ENCODE measurements at regions not wholly inside any gene's neighbourhood (a gene's known extent, or its start where the extent isn't known, plus 50 kb on each side); places are given as distances from the start of the nearest gene placed in this dataset.

DNA sequence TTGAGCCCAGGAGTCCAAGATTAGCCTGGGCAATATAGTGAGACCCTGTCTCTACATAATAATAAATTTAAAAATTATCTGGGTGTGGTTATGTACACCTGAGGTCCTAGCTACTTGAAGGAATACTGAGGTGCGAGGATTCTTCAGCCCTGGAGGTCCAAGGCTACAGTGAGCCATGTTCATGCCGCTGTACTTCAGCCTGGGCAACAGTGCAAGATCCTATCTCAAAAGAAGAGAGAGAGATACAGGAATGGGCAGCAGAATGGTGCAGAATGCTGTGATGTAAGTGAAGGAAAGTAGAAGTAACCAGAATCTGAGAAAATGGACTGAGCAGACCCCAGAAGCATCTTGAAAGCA, 62.7 kb upstream of the EXOC4 start:
- no CpG with 5 or more reads among the region's 2 CpGs for WGBS (ENCODE audit: insufficient coverage, low lambda C conversion rate)
- Histone ChIP-seq H3K4me1 (ENCODE audit: control insufficient read depth, insufficient read depth, low read length) (no peaks in the 10 kb centered on the region), H3K4me3 (ENCODE audit: low read length) (no peak overlapping the region), H3K9me3 (ENCODE audit: control insufficient read depth, low read depth, low read length) (peaks cover 6% of the 10 kb centered on the region), H3K36me3 (ENCODE audit: control insufficient read depth, insufficient read depth, low read length) (no peaks in the 10 kb centered on the region), H3K27ac (ENCODE audit: low read length) (no peak overlapping the region), H3K27me3 (ENCODE audit: control insufficient read depth, insufficient read depth, low read length) (no peaks in the 10 kb centered on the region)
- DNase-seq = no peak

DNA sequence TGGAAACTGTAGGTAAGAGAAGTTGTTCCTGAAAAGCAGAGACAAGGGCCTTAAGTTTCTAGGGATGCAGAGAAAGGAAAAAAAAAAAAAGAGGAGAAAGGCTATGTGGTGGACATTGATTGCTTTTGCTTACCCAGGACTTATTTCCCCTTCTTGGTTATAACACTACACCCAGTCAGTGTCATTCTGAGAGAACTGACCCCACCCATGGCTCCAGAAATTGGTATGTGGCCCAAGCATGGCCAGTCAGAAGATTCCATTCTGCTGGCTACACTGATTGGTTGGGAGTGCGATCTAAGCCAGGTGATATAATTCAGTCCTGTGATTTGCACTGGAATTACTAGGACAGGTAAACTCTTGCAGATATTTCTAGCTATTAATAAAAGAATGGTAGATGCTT, 62.2 kb upstream of the EXOC4 start:
- H3K4me3 ChIP-seq (ENCODE audit: low read length) = no peak overlapping the region
- no peaks in the 10 kb centered on the region for H3K4me1 ChIP-seq (ENCODE audit: control insufficient read depth, insufficient read depth, low read length)
- H3K36me3 ChIP-seq (ENCODE audit: control insufficient read depth, insufficient read depth, low read length) = no peaks in the 10 kb centered on the region
- no peaks in the 10 kb centered on the region for H3K27me3 ChIP-seq (ENCODE audit: control insufficient read depth, insufficient read depth, low read length)
- no CpG with 5 or more reads among the region's 1 CpG for WGBS (ENCODE audit: insufficient coverage, low lambda C conversion rate)
- H3K27ac ChIP-seq (ENCODE audit: low read length) = no peak overlapping the region
- H3K9me3 ChIP-seq (ENCODE audit: control insufficient read depth, low read depth, low read length) = peaks cover 6% of the 10 kb centered on the region
- DNase-seq = no peak

DNA sequence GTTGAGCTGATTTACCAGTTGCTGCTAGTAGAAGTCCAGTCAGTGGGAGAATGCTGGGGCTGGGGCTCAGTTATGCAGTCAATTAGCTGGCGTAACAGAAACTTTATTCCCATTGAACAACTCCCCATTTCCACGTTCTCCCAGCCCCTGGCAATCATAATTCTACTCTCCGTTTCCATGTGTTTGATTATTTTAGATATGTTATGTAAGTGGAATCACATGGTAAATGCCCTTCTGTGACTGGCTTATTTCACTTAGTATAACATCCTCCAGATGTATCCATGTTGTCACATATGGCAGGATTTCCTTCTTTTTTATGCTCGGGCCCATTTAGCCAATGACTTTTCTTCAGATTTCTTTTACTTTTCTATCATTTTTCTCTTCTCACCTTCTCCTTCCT, 61.1 kb upstream of the EXOC4 start:
- Histone ChIP-seq H3K27me3 (ENCODE audit: control insufficient read depth, insufficient read depth, low read length) (peaks cover under 1% of the 10 kb centered on the region), H3K4me1 (ENCODE audit: control insufficient read depth, insufficient read depth, low read length) (no peaks in the 10 kb centered on the region), H3K36me3 (ENCODE audit: control insufficient read depth, insufficient read depth, low read length) (no peaks in the 10 kb centered on the region), H3K4me3 (ENCODE audit: low read length) (no peak overlapping the region), H3K9me3 (ENCODE audit: control insufficient read depth, low read depth, low read length) (peaks cover 6% of the 10 kb centered on the region), H3K27ac (ENCODE audit: low read length) (no peak overlapping the region)
- 83% methylated on average over 1 of the region's 4 CpGs for WGBS (ENCODE audit: insufficient coverage, low lambda C conversion rate)
- no peak for DNase-seq

DNA sequence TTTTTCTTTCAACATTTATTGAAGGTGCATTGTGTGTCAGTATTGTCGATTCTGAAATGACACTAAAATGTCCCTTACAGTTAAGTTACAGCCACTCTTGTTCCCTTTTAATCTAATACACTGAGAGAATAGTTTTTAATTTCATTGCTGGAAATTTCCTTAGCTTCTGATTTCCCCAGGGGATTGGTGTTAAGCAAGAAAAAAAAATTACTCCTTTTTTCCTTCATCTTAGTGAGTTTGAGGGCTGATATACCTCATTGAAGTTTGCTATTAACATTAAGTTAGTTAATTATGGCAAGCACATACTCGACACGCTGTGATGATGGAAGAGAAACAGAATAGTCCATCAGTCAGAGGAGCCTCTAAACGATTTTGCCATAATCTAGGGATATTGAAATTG, 57.0 kb upstream of the EXOC4 start:
- H3K36me3 ChIP-seq (ENCODE audit: control insufficient read depth, insufficient read depth, low read length) = no peaks in the 10 kb centered on the region
- DNase-seq = no peak
- whole genome bisulfite sequencing (ENCODE audit: insufficient coverage, low lambda C conversion rate) = 87% methylated on average over 3 of the region's 4 CpGs
- H3K27ac ChIP-seq (ENCODE audit: low read length) = no peak overlapping the region
- H3K4me1 ChIP-seq (ENCODE audit: control insufficient read depth, insufficient read depth, low read length) = no peaks in the 10 kb centered on the region
- peaks cover 15% of the 10 kb centered on the region for H3K27me3 ChIP-seq (ENCODE audit: control insufficient read depth, insufficient read depth, low read length)
- peaks cover 6% of the 10 kb centered on the region for H3K9me3 ChIP-seq (ENCODE audit: control insufficient read depth, low read depth, low read length)
- H3K4me3 ChIP-seq (ENCODE audit: low read length) = no peak overlapping the region

DNA sequence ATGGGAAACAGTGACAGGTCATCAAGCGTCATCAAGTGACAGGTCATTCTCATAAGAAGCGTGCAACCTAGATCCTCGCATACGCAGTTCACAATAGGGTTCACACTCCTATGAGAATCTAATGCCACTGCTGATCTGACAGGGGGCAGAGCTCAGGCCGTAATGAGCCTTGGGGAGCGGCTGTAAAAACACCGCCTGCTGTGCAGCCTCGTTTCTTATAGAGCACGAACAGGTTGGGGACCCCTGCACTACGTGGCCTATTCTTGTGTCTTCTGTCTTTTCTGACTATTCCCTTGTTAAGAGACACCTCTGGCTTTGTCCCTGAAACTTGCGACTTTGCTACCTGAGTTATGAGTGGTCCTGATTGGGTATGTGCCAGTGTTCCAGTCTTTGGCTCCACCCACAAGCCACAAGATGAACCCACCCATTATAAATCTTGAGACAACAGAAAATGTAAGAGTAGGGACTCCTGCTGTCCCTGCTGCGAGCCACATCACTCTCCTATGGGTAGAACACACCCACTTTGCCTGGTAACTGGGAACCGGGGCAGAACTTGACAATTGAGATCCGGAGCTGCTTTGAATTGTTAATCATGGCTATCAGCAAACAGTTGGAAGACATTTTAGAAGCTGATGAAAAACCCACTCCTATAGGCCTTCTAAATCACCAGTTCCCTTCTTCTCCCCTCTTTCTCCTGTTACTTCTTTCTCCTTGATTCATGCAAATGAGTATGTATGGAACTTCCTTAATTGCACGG, 55.8 kb upstream of the EXOC4 start:
- H3K9me3 ChIP-seq (ENCODE audit: control insufficient read depth, low read depth, low read length) = peaks cover 6% of the 10 kb centered on the region
- no peaks in the 10 kb centered on the region for H3K4me1 ChIP-seq (ENCODE audit: control insufficient read depth, insufficient read depth, low read length)
- H3K36me3 ChIP-seq (ENCODE audit: control insufficient read depth, insufficient read depth, low read length) = no peaks in the 10 kb centered on the region
- peak in 1 of 2 donors; percentile 8 for DNase-seq
- no peak overlapping the region for H3K27ac ChIP-seq (ENCODE audit: low read length)
- peaks cover 15% of the 10 kb centered on the region for H3K27me3 ChIP-seq (ENCODE audit: control insufficient read depth, insufficient read depth, low read length)
- no peak overlapping the region for H3K4me3 ChIP-seq (ENCODE audit: low read length)
- WGBS (ENCODE audit: insufficient coverage, low lambda C conversion rate) = no CpG with 5 or more reads among the region's 15 CpGs

DNA sequence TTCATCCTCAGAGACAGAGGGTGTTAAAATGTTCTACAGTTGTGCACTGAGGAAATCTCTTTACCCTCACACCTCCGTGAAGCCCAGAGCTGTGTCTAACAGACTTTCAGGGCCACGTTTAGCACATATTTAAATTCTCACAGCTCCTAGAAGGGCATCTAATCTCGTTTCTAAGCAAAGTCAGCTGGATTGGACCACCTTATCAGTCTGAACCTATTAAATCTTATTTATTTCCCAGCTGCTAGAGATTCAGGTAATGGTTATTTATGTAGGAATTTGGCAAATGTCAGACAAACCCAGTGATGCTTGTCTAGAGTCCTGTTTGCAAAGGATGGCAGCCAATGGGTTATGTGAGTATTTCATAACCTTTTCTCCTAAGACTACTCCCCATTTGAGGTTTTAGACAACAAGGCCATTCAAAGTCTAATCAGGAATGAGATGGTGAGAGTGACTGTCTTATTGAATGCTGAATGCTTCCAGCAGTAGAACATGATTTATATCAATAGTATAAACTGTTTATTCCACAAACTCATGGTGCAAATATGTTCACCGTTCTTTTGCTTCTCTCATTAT, 54.8 kb upstream of the EXOC4 start:
- no peaks in the 10 kb centered on the region for H3K36me3 ChIP-seq (ENCODE audit: control insufficient read depth, insufficient read depth, low read length)
- no CpG with 5 or more reads among the region's 4 CpGs for WGBS (ENCODE audit: insufficient coverage, low lambda C conversion rate)

DNA sequence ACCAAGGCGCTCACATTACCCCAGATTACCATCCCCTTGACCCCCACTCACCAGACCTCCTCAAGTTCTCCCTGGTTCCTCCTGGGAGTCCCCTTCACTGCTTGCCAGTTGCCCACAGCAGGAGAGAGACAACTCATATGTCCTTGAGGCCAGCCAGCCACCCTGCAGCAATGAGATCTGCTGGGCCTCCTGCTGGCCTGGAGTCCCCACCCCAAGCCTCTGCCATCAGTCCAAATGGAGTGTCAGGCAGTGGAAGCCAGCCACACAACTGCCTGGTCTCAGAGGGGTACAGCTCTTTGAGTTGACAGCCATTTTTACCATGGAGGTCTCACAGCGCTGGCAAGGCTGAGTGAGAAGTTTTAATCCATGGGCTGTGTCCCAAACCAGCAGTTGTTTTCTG, 53.0 kb upstream of the EXOC4 start:
- Histone ChIP-seq H3K27me3 (ENCODE audit: control insufficient read depth, insufficient read depth, low read length) (peaks cover 15% of the 10 kb centered on the region), H3K4me3 (ENCODE audit: low read length) (no peak overlapping the region), H3K4me1 (ENCODE audit: control insufficient read depth, insufficient read depth, low read length) (no peaks in the 10 kb centered on the region), H3K27ac (ENCODE audit: low read length) (no peak overlapping the region), H3K9me3 (ENCODE audit: control insufficient read depth, low read depth, low read length) (no peaks in the 10 kb centered on the region), H3K36me3 (ENCODE audit: control insufficient read depth, insufficient read depth, low read length) (no peaks in the 10 kb centered on the region)
- DNase-seq = no peak
- no CpG with 5 or more reads among the region's 2 CpGs for WGBS (ENCODE audit: insufficient coverage, low lambda C conversion rate)

More for the DNA sequence above, 54.8 kb upstream of the EXOC4 start:
- no peaks in the 10 kb centered on the region for H3K4me1 ChIP-seq (ENCODE audit: control insufficient read depth, insufficient read depth, low read length)
- peaks cover 15% of the 10 kb centered on the region for H3K27me3 ChIP-seq (ENCODE audit: control insufficient read depth, insufficient read depth, low read length)
- no peak overlapping the region for H3K4me3 ChIP-seq (ENCODE audit: low read length)
- no peak overlapping the region for H3K27ac ChIP-seq (ENCODE audit: low read length)
- H3K9me3 ChIP-seq (ENCODE audit: control insufficient read depth, low read depth, low read length) = peaks cover 6% of the 10 kb centered on the region
- DNase-seq = no peak

DNA sequence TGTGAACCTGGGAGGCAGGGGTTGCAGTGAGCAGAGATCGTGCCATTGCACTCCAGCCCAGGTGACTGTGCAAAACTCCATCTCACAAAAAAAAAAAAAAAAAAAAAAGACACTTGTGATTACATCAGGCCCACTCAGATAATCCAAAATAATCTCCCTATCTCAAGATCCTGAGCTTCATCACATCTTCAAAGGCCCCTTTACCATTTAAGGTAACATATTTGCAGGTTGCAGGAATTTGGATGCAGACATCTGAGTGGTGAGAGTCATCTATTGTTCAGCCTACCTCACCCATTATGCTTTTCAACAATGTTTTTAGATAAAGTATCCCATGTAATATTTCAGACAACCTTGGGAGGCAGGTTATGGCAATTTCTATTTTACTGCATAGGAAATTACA, 51.4 kb upstream of the EXOC4 start:
- DNase-seq = no peak
- no peak overlapping the region for H3K4me3 ChIP-seq (ENCODE audit: low read length)
- no CpG with 5 or more reads among the region's 1 CpG for WGBS (ENCODE audit: insufficient coverage, low lambda C conversion rate)
- no peaks in the 10 kb centered on the region for H3K9me3 ChIP-seq (ENCODE audit: control insufficient read depth, low read depth, low read length)
- peaks cover 15% of the 10 kb centered on the region for H3K27me3 ChIP-seq (ENCODE audit: control insufficient read depth, insufficient read depth, low read length)
- no peak overlapping the region for H3K27ac ChIP-seq (ENCODE audit: low read length)
- H3K4me1 ChIP-seq (ENCODE audit: control insufficient read depth, insufficient read depth, low read length) = no peaks in the 10 kb centered on the region
- H3K36me3 ChIP-seq (ENCODE audit: control insufficient read depth, insufficient read depth, low read length) = no peaks in the 10 kb centered on the region

DNA sequence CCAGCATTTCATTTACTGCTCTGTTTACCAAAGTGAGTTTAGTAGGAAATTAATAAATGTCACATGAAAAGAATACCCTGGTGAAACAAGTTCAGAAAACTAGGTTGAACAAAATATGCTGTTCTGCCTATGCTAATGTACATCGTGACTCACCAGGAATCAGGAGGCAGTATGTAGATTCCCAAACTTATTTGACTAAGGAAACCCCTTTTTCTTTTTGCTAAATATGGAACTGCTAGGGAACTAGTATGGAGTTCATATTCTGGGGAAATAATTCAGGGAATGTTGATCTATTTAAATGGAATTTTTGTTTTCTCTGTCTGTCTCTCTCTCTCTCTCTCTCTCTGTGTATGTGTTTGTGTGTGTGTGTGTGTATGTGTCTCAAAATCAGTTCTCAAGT, 49.9 kb upstream of the EXOC4 start:
- Histone ChIP-seq H3K4me3 (ENCODE audit: low read length) (no peak overlapping the region), H3K36me3 (ENCODE audit: control insufficient read depth, insufficient read depth, low read length) (no peaks in the 10 kb centered on the region), H3K27ac (ENCODE audit: low read length) (no peak overlapping the region), H3K27me3 (ENCODE audit: control insufficient read depth, insufficient read depth, low read length) (peaks cover 4% of the 10 kb centered on the region), H3K9me3 (ENCODE audit: control insufficient read depth, low read depth, low read length) (no peaks in the 10 kb centered on the region), H3K4me1 (ENCODE audit: control insufficient read depth, insufficient read depth, low read length) (no peaks in the 10 kb centered on the region)
- WGBS (ENCODE audit: insufficient coverage, low lambda C conversion rate) = 100% methylated on average over 1 of the region's 1 CpG
- no peak for DNase-seq
